ENCODE measurements at regions not wholly inside any gene's neighbourhood (a gene's known extent, or its start where the extent isn't known, plus 50 kb on each side); places are given as distances from the start of the nearest gene placed in this dataset.
"Not testable (repeated sequence)": the region's sequence is repeated elsewhere in the genome, so short reads cannot be mapped to it uniquely, and the experiment has no call there.

DNA sequence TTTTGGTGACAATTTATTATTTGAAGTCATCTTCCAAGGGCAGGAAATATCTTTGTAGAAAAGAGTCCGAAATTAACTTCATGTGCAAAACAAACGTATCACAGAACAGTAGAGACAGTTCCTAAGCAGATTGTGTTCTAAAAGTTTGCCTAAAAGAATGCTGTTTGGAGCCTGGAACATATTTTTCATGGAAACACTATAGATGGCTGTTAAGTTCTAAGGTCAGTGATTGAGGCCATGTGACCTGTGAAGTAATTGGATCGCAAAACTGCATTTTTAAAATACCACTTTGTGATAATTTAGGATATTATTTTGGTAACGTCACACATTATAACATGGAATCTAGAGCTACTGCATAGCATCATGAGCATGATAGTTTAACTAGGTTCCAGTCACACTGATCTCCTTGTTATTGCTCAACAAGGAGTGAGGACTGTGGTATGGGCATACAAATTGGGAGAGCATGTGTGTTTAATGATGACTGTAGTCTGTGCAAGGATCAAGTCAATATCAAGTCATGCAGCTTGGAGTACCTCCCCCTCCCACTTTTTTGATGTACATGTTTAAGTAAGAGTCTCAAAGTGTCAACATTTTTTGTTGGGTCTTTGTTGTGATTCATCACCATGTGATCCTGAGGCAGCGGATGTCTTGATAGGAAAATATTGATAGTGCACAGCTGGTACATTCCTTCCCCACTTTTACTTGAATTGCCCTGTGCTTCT is 609.3 kb upstream of the CITED2 start:
- no peak overlapping the region for H3K27ac Mint-ChIP-seq
- peaks cover 24% of the 10 kb centered on the region for H3K4me1 Mint-ChIP-seq (ENCODE audit: low read depth)
- no peaks in the 10 kb centered on the region for H3K27me3 Mint-ChIP-seq
- intact Hi-C loops (cut with micrococcal nuclease) = no loop called here
- no peak overlapping the region for H3K4me3 Mint-ChIP-seq
- H3K36me3 Mint-ChIP-seq (ENCODE audit: low read depth) = no peaks in the 10 kb centered on the region
- H3K9me3 Mint-ChIP-seq = no peaks in the 10 kb centered on the region

DNA sequence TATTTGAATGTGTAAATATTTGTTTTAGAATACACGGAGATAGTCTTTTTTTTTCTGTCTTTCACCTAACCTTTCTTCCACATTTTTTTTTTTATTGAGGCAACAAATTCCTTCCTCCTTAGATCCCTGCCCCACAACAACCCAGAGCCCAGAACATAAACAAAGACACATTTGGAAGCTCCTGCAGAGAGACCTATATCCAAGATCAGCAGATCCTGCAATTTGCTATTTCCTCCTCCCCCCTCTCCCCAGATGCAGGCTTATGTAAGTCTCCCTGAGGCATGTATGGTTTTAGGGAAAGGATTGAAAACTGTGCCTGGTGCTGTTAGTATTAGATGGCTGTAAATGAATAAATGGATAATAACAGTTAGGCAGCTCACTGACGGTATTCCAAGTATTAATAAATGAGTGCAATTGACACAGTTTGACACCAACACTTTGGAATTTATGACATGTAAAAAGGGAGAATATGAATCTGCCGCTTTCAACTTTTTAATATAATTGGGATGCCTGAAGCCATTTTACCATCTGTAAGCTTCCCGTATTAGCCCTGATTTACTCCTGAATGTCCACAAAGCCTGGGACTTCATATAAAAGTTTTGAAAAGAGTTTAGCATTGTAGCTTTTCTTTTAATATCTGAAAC is 608.3 kb upstream of the CITED2 start:
- Mint-ChIP-seq H3K27ac (no peak overlapping the region), H3K36me3 (ENCODE audit: low read depth) (no peaks in the 10 kb centered on the region), H3K4me3 (no peak overlapping the region), H3K4me1 (ENCODE audit: low read depth) (peaks cover 24% of the 10 kb centered on the region), H3K9me3 (no peaks in the 10 kb centered on the region), H3K27me3 (no peaks in the 10 kb centered on the region)
- intact Hi-C loops (cut with micrococcal nuclease) = no loop called here

DNA sequence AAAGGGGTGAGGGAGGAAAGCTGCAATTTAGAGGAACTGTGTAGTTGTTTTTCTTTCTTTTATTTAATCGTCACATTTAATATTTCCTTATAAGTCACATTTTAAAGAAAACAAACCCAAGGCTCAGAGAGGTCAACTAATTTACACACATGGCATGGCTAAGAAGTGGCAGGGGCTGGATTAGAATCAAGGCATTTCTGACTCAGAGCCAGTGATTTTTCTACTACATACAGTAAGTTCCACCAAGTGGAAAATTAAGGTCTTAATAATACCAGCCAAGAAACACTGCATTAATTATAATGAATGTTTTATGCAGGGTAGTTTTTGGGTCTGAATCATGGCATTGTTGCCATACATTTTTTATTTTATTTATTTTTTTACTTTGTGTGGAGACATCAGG is 607.7 kb upstream of the CITED2 start:
- intact Hi-C loops (cut with micrococcal nuclease) = no loop called here
- peaks cover 24% of the 10 kb centered on the region for H3K4me1 Mint-ChIP-seq (ENCODE audit: low read depth)

DNA sequence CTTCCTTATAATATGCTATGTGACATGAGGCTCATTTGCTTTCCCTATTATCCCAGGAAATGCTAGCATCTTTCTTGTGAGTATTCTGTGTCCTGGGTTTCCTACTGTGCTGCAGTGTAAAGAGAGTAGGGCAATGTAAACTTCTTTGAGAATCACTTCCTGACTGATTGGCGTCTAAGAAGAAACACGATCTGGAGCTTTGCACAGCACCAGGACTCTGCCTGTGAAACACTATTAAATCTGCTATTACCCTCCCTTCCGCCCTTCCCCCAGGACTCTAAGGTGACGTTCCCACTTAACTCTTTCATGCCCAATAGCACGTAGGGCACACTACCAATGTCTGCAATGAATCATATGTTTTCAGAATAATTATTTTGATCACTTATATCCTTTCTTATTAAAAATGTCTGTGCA is 607.3 kb upstream of the CITED2 start:
- no peaks in the 10 kb centered on the region for H3K9me3 Mint-ChIP-seq
- H3K27me3 Mint-ChIP-seq = no peaks in the 10 kb centered on the region
- H3K4me3 Mint-ChIP-seq = no peak overlapping the region
- intact Hi-C loops (cut with micrococcal nuclease) = no loop called here
- peaks cover 24% of the 10 kb centered on the region for H3K4me1 Mint-ChIP-seq (ENCODE audit: low read depth)
- peak overlapping the region; percentile 62 for H3K27ac Mint-ChIP-seq
- no peaks in the 10 kb centered on the region for H3K36me3 Mint-ChIP-seq (ENCODE audit: low read depth)

More for the DNA sequence above, 607.7 kb upstream of the CITED2 start:
- no peaks in the 10 kb centered on the region for H3K9me3 Mint-ChIP-seq
- no peak overlapping the region for H3K4me3 Mint-ChIP-seq
- no peaks in the 10 kb centered on the region for H3K36me3 Mint-ChIP-seq (ENCODE audit: low read depth)
- H3K27ac Mint-ChIP-seq = peak overlapping the region; percentile 62
- no peaks in the 10 kb centered on the region for H3K27me3 Mint-ChIP-seq

DNA sequence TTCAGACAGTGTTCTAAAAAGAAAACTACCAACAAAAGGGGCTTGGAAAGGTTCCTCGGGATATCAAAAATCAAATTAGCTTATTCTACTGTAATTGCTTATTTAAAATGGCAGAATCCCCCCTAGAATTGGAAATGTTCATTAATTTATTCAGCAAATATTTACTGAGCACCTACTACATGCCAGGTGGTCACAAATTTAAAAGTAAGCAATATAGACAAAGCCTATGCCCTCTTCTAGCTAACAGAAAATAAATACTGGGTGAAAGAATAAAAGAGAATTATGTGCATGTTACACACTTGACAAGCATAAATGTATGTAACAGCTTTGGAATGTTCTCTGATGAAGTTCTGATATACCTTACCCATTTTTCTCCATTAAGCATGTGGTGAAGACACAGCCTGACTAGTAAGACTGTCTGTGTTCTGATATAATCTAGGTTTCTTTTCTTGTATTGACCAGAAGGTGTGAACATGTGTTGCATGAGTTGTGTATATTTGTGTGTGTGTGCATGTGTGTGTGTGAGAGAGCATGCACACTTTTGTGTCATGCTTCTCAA is 606.7 kb upstream of the CITED2 start:
- Mint-ChIP-seq H3K27ac (peak overlapping the region; percentile 62), H3K36me3 (ENCODE audit: low read depth) (no peaks in the 10 kb centered on the region)

DNA sequence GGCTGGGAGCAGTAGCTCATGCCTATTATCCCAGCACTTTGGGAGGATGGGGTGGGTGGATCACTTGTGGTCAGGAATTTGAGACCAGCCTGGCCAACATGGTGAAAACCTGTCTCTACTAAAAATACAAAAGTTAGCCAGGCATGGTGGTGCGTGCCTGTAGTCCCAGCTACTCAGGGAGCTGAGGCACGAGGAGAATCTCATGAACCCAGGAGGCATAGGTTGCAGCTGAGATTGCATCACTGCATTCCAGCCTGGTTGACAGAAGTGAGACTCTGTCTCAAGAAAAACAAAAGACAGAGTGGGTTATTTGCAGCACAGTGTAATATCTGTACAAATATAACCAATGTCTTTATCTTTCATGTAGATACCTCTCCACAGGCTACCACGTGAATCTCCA is 606.2 kb upstream of the CITED2 start:
- H3K4me3 Mint-ChIP-seq; H3K27ac Mint-ChIP-seq; H3K27me3 Mint-ChIP-seq; H3K36me3 Mint-ChIP-seq (ENCODE audit: low read depth); H3K9me3 Mint-ChIP-seq; intact Hi-C loops (cut with micrococcal nuclease): not testable (repeated sequence)
- H3K4me1 Mint-ChIP-seq (ENCODE audit: low read depth) = peaks cover 28% of the 10 kb centered on the region

More for the DNA sequence above, 606.7 kb upstream of the CITED2 start:
- Mint-ChIP-seq H3K27me3 (no peaks in the 10 kb centered on the region), H3K4me3 (no peak overlapping the region), H3K4me1 (ENCODE audit: low read depth) (peaks cover 24% of the 10 kb centered on the region), H3K9me3 (peaks cover 1% of the 10 kb centered on the region)
- intact Hi-C loops (cut with micrococcal nuclease) = no loop called here

DNA sequence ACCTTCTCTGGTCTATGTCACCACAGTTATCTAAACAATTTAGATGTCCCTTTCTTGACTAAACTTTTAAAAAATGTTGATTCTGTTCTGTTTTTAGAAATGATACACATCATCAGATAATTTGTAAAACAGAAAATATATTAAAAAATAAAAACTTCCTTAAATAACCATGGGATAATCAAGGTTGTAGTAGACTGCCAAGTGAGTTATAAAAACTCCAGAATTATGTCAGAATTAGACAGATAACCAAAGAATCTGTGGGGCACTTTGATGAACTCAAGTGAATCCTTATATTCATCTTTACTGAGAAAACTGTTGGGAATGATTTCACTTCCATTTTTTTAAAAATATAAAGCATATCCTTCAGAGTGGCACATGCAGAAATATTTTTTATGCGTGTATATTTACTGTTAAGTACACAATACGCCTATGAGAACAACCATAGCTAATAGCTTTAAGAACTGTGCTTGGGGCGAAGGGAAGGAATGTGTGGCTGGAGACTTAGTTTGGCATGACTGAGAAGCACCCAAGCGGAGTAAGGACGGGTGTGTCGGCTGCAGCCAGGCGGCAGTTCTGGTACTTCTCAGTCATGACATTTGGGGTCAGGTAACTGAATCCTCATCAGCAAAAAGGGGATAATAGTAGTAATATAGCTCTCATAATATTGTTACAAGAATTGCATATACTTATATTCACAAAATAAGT is 604.7 kb upstream of the CITED2 start:
- no peak overlapping the region for H3K4me3 Mint-ChIP-seq
- H3K27me3 Mint-ChIP-seq = no peaks in the 10 kb centered on the region
- H3K36me3 Mint-ChIP-seq (ENCODE audit: low read depth) = peaks cover 6% of the 10 kb centered on the region
- H3K4me1 Mint-ChIP-seq (ENCODE audit: low read depth) = peaks cover 33% of the 10 kb centered on the region
- intact Hi-C loops (cut with micrococcal nuclease) = loop anchor here (2.0 kb wide), 1 partner anchor 14 kb away; no protein-coding TSS in a partner anchor
- no peak overlapping the region for H3K27ac Mint-ChIP-seq
- H3K9me3 Mint-ChIP-seq = peaks cover 10% of the 10 kb centered on the region

DNA sequence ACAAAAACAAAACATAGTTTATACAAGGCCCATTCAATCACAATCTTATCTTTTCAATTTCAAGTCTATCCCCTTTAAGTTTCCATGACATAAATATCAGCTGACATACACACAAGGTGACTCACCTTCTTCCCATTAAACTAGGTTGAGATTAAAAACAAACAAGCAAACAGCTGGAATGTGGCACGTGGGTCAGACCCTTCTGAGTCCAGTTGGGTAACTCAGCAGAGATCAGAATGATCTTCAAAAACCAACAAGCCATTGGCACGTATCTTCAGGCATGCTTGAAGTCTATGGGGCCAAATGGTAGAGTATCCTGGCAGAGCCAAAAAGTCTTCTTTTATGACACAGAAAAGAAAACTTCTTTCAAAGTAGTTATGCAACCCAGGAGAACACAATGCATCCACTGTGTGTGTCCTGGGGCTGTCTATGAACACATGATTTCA is 603.5 kb upstream of the CITED2 start:
- intact Hi-C loops (cut with micrococcal nuclease) = loop anchor here (2.0 kb wide), 1 partner anchor 13 kb away; no protein-coding TSS in a partner anchor
- Mint-ChIP-seq H3K9me3 (peaks cover 10% of the 10 kb centered on the region), H3K27me3 (no peaks in the 10 kb centered on the region)

DNA sequence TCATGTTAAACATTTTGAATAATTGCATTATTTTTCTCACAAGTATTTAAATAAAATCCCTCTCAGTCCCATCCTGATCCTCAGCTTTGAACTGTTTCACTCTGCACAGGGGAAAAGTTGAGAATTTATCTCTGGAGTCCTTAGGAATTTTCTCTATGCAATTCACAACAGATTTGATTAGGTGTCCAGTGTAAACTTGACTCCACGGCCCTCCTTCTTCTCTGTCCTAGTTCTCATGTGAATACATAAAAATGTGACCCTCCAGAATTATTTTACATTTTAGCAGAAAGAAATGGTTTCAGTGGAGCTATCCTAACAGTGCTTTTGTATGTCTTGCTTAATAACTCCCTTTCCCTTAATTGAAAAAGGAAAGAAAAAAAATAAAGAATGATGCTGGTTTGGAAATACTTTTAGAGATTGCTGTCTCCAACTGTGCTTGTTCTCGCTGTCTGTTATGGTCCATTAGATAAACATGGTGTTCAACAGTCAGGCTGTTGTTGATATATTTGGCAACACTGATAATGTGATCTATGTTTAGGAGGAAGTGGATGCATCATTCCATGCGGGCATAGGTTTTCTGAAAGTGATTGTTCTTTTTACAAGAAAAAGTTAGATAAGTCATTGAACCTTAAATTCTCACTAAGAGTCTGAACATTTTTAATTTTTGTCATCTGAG is 599.4 kb upstream of the CITED2 start:
- intact Hi-C loops (cut with micrococcal nuclease) = no loop called here

More for the DNA sequence above, 603.5 kb upstream of the CITED2 start:
- Mint-ChIP-seq H3K36me3 (ENCODE audit: low read depth) (peaks cover 6% of the 10 kb centered on the region), H3K4me1 (ENCODE audit: low read depth) (peaks cover 30% of the 10 kb centered on the region), H3K27ac (no peak overlapping the region), H3K4me3 (no peak overlapping the region)

DNA sequence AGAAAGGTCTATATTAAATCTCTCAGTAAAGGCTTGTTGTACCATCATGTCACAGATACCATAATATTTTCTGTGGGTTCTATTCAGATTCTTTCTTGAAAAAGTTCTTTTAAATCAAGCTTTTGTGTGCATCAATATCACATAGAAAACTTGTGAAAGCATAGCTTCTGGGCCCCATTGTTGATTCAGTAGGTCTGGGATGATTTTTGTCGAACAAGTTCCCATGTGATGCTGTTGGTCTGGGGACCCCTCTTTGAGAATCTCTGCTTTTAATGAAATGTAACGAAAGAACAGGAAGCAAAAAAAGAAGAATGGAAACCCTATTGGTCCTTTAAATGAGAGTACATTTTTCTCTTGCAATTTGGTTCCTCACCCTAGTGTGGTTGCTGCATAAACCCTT is 597.7 kb upstream of the CITED2 start:
- H3K9me3 Mint-ChIP-seq = peaks cover 37% of the 10 kb centered on the region
- no peak overlapping the region for H3K27ac Mint-ChIP-seq
- intact Hi-C loops (cut with micrococcal nuclease) = no loop called here
- H3K4me1 Mint-ChIP-seq (ENCODE audit: low read depth) = peaks cover 23% of the 10 kb centered on the region
- H3K36me3 Mint-ChIP-seq (ENCODE audit: low read depth) = peaks cover 6% of the 10 kb centered on the region
- no peak overlapping the region for H3K4me3 Mint-ChIP-seq
- H3K27me3 Mint-ChIP-seq = no peaks in the 10 kb centered on the region

More for the DNA sequence above, 599.4 kb upstream of the CITED2 start:
- Mint-ChIP-seq H3K27ac (peak overlapping the region; percentile 32), H3K9me3 (peaks cover 27% of the 10 kb centered on the region), H3K4me1 (ENCODE audit: low read depth) (peaks cover 23% of the 10 kb centered on the region), H3K4me3 (no peak overlapping the region), H3K36me3 (ENCODE audit: low read depth) (peaks cover 6% of the 10 kb centered on the region), H3K27me3 (no peaks in the 10 kb centered on the region)

DNA sequence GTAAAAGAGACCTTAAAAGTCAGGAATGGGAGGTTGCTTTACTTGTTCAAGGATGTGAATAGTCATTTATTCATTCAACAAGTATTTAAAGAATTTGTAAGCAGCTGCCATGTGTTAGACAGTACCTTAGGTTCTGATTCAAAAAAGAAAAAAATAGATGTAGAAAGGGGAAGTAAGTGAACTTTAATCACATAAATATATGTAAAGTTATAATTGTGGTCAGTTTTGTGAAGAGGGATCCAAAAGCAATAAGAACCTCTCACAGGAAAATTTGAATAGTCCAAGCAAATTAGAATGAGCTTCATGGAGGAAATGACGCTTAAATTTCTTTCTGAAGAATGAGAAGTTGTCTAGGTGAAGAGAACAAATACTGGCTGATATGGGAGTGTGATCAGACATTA is 596.1 kb upstream of the CITED2 start:
- Mint-ChIP-seq H3K4me1 (ENCODE audit: low read depth) (peaks cover 18% of the 10 kb centered on the region), H3K9me3 (peaks cover 30% of the 10 kb centered on the region), H3K4me3 (no peak overlapping the region), H3K36me3 (ENCODE audit: low read depth) (peaks cover 1% of the 10 kb centered on the region), H3K27ac (no peak overlapping the region), H3K27me3 (no peaks in the 10 kb centered on the region)
- intact Hi-C loops (cut with micrococcal nuclease) = no loop called here

DNA sequence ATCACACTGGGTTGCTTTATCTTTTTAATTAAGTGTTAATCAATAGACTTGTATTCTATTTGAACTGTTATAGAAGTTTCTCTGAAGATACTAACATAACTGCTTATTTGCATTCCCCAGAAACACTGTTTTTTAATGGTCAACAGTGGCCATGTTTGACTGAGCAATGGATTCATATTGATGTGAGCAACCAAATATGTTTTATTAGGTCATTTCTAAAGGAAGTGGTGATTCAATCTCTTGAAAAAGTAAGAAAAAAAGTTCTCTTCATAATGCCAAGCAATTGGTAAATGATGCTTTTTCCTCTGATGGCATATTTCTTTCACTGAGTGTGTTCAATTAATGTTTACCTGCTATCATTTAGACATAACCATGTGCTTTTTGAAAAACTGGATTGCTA is 593.0 kb upstream of the CITED2 start:
- Mint-ChIP-seq H3K4me1 (ENCODE audit: low read depth) (peaks cover 22% of the 10 kb centered on the region), H3K9me3 (peaks cover 27% of the 10 kb centered on the region), H3K4me3 (no peak overlapping the region), H3K36me3 (ENCODE audit: low read depth) (no peaks in the 10 kb centered on the region), H3K27ac (no peak overlapping the region), H3K27me3 (no peaks in the 10 kb centered on the region)
- intact Hi-C loops (cut with micrococcal nuclease) = no loop called here

DNA sequence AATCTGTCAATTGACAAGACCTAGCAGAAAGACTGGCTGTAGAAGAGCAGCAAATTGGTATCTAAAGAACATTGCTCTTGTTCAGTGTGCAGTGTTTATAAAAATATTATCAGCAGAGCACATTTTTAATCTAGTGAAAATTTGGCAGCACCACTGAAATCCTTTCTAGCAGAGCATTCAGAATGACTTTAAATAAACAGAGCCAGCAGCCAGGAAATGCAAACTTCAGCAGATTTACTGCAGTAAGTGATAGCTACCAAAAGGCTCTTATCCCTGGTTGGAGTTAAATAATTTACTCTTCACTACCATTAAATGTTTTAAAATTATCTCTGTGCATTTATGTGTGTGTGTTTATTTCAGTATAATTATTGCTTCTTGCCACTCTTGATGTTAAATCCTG is 590.9 kb upstream of the CITED2 start:
- intact Hi-C loops (cut with micrococcal nuclease) = loop anchor here (2.0 kb wide), 1 partner anchor 13 kb away; no protein-coding TSS in a partner anchor
- H3K4me3 Mint-ChIP-seq = no peak overlapping the region
- no peaks in the 10 kb centered on the region for H3K36me3 Mint-ChIP-seq (ENCODE audit: low read depth)
- peaks cover 21% of the 10 kb centered on the region for H3K4me1 Mint-ChIP-seq (ENCODE audit: low read depth)
- H3K9me3 Mint-ChIP-seq = peaks cover 26% of the 10 kb centered on the region
- no peaks in the 10 kb centered on the region for H3K27me3 Mint-ChIP-seq
- no peak overlapping the region for H3K27ac Mint-ChIP-seq

Data from dendritic cell treated with granulocyte-macrophage colony-stimulating factor and Interleukin-4, amounts not matched to agents 40 ng/mL and 50 ng/mL, for 4 days (primary cell).